Keratinocyte (primary cell): ENCODE measurements at regions not wholly inside any gene's neighbourhood (a gene's known extent, or its start where the extent isn't known, plus 50 kb on each side); places are given as distances from the start of the nearest gene placed in this dataset.

ENCODE experiments used
- DNase-seq: peaks from one replicate; pipeline ENCODE4 v3.0.0-alpha.2; 2011; ENCODE audit warnings: low read depth, missing footprints, low spot score
- FAIRE-seq: peaks from 2 replicates; lab custom pipeline; 2011; peaks lifted over from hg19 to GRCh38; lab: Jason Lieb, UNC
- H2AFZ ChIP-seq: 2 replicates; pipeline ENCODE4 v1.6.0; 2012; ENCODE audit warnings: low read length, control low read depth, inconsistent platforms; ENCODE audit not compliant: control insufficient read depth
- H3K27ac ChIP-seq: 2 replicates; pipeline ENCODE4 v1.5.1; 2011; ENCODE audit warnings: low read length; ENCODE audit not compliant: control insufficient read depth, insufficient read depth
- H3K27me3 ChIP-seq: 3 replicates; pipeline ENCODE4 v1.6.0; 2011; ENCODE audit warnings: low read length; ENCODE audit not compliant: control insufficient read depth, insufficient read depth; ENCODE audit errors: extremely low read depth
- H3K36me3 ChIP-seq, 2 experiments: 2 replicates in 1 of 2; 3 replicates in 1 of 2; pipeline ENCODE4 v1.5.1; 2011; ENCODE audit warnings: low read length in 2 of 2, mild to moderate bottlenecking in 1 of 2; ENCODE audit not compliant: control insufficient read depth in 2 of 2, insufficient read depth in 2 of 2; ENCODE audit errors: extremely low read depth in 1 of 2
- H3K4me1 ChIP-seq: 3 replicates; pipeline ENCODE4 v1.5.1; 2011; ENCODE audit warnings: low read length; ENCODE audit not compliant: control insufficient read depth, insufficient read depth; ENCODE audit errors: extremely low read depth
- H3K4me2 ChIP-seq: 3 replicates; pipeline ENCODE4 v1.6.0; 2011; ENCODE audit warnings: low read depth, low read length; ENCODE audit not compliant: control insufficient read depth, insufficient read depth; ENCODE audit errors: extremely low read depth
- H3K4me3 ChIP-seq, 3 experiments: fragments of 200-600 bp in 1 of 3; sonication (generic) in 1 of 3; 2 replicates in 2 of 3; 3 replicates in 1 of 3; pipeline ENCODE4 v1.5.1; 2011 to 2016; ENCODE audit warnings: low read length in 3 of 3, mild to moderate bottlenecking in 3 of 3, control low read depth in 2 of 3, inconsistent platforms in 1 of 3, low read depth in 1 of 3, mixed read lengths in 1 of 3, mixed run types in 1 of 3, moderate library complexity in 1 of 3; ENCODE audit not compliant: control insufficient read depth in 2 of 3, insufficient read depth in 2 of 3; ENCODE audit errors: extremely low read depth in 1 of 3
- H3K79me2 ChIP-seq: 2 replicates; pipeline ENCODE4 v1.6.0; 2012; ENCODE audit warnings: low read length; ENCODE audit not compliant: control insufficient read depth, insufficient read depth
- H3K9ac ChIP-seq: 3 replicates; pipeline ENCODE4 v1.6.0; 2011; ENCODE audit warnings: low read length; ENCODE audit not compliant: control insufficient read depth, insufficient read depth; ENCODE audit errors: extremely low read depth
- H3K9me1 ChIP-seq: 3 replicates; pipeline ENCODE4 v1.6.0; 2011; ENCODE audit warnings: low read length; ENCODE audit not compliant: control insufficient read depth, insufficient read depth; ENCODE audit errors: extremely low read depth
- H3K9me3 ChIP-seq: 2 replicates; pipeline ENCODE4 v1.5.1; 2012; ENCODE audit warnings: low read depth, low read length; ENCODE audit not compliant: control insufficient read depth
- H4K20me1 ChIP-seq: 3 replicates; pipeline ENCODE4 v1.6.0; 2011; ENCODE audit warnings: low read length; ENCODE audit not compliant: control insufficient read depth, insufficient read depth; ENCODE audit errors: extremely low read depth
- EZH2 ChIP-seq: IDR thresholded peaks from one replicate; pipeline ENCODE4 v1.6.1; 2012; ENCODE audit warnings: inconsistent platforms, mild to moderate bottlenecking, low read length, moderate library complexity
- dilution Hi-C: fragments of 300-500 bp; cut with MboI; formaldehyde crosslinking; loops from one replicate; pipeline ENCODE4 v1.7.0; 2020; ENCODE audit warnings: low sequenced_read_pairs; ENCODE audit not compliant: extremely low pct_ligation_motif_present
- TF ChIP-seq, protein P1 (sequence below), 3 experiments: IDR thresholded peaks in 1 of 3; conservative IDR thresholded peaks in 1 of 3; optimal IDR thresholded peaks in 1 of 3; 2 replicates in 2 of 3; 3 replicates in 1 of 3; pipeline versions ENCODE3 to v1.5.1; 2011; ENCODE audit warnings: low read length in 3 of 3, mild to moderate bottlenecking in 3 of 3, moderate library complexity in 2 of 3, control low read depth in 1 of 3, inconsistent platforms in 1 of 3; ENCODE audit not compliant: insufficient read depth in 2 of 3; ENCODE audit errors: extremely low read depth in 1 of 3

DNA sequence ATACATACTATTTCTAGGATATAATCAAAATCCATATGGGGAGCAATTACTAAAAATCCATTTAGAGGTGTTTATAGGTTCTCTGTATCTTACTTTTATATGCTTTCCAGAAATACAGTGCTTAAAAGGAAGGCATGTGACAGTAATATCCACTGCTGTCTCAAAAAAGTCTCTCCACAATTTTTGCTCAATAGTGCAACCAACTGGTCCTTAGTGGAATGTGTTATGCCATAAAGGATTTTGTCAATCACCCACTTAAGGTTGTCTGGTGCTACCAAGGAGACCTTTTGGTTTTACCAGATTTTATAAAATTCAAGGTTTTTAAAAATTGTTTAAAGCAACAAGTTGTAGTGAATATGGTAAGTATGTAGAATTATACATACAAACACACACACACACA, 328.5 kb upstream of the DSEL start:
- H3K9me3 ChIP-seq = no peaks in the 10 kb centered on the region
- FAIRE-seq (no peak), DNase-seq (no peak)
- no peak overlapping the region for H2AFZ ChIP-seq
- no peaks in the 10 kb centered on the region for H3K36me3 ChIP-seq
- no peaks in the 10 kb centered on the region for H3K27me3 ChIP-seq
- dilution Hi-C loops = no loop called here
- no peak overlapping the region for H3K27ac ChIP-seq
- H3K79me2 ChIP-seq = no peaks in the 10 kb centered on the region
- TF ChIP-seq, protein P1, sequence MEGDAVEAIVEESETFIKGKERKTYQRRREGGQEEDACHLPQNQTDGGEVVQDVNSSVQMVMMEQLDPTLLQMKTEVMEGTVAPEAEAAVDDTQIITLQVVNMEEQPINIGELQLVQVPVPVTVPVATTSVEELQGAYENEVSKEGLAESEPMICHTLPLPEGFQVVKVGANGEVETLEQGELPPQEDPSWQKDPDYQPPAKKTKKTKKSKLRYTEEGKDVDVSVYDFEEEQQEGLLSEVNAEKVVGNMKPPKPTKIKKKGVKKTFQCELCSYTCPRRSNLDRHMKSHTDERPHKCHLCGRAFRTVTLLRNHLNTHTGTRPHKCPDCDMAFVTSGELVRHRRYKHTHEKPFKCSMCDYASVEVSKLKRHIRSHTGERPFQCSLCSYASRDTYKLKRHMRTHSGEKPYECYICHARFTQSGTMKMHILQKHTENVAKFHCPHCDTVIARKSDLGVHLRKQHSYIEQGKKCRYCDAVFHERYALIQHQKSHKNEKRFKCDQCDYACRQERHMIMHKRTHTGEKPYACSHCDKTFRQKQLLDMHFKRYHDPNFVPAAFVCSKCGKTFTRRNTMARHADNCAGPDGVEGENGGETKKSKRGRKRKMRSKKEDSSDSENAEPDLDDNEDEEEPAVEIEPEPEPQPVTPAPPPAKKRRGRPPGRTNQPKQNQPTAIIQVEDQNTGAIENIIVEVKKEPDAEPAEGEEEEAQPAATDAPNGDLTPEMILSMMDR (optimal IDR thresholded peaks at IDR 0.05 in 1 of 3, IDR thresholded peaks at IDR 0.05 in 1 of 3, conservative IDR thresholded peaks at IDR 0.05 in 1 of 3; ENCODE audit: extremely low read depth in 1 of 3, insufficient read depth in 2 of 3, low read length in 3 of 3) = peak in 2 of 3 experiments; percentile 19 to 27
- no peak for TF ChIP-seq EZH2
- no peaks in the 10 kb centered on the region for H3K9me1 ChIP-seq
- H4K20me1 ChIP-seq = no peaks in the 10 kb centered on the region
- H3K4me3 ChIP-seq = no peak overlapping the region
- H3K4me2 ChIP-seq = no peak overlapping the region
- no peaks in the 10 kb centered on the region for H3K4me1 ChIP-seq
- no peak overlapping the region for H3K9ac ChIP-seq

DNA sequence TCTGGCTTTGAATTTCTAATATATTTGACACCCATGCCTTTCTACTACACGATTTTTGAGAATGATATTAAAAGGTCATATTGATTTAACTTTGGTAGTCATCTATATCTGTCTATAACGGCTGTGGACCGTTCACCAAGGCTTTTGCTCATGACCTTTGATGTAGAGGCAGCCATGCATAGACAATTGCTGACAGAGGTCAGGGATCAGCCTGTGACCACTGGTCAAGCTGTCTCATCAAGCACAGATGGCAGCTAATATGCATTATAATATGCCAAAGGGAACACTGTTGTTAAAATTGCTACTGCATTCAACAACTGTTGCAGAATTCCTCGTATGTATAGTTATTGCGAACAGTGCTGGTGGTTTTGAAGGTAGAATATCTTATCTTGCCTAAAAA, 323.9 kb upstream of the DSEL start:
- Histone ChIP-seq H3K79me2 (no peaks in the 10 kb centered on the region), H2AFZ (no peak overlapping the region), H3K9me3 (no peaks in the 10 kb centered on the region), H3K4me2 (no peak overlapping the region), H3K27ac (no peak overlapping the region), H3K9me1 (no peaks in the 10 kb centered on the region), H3K36me3 (no peaks in the 10 kb centered on the region), H3K9ac (no peak overlapping the region), H3K4me3 (no peak overlapping the region), H4K20me1 (no peaks in the 10 kb centered on the region), H3K4me1 (no peaks in the 10 kb centered on the region), H3K27me3 (no peaks in the 10 kb centered on the region)
- TF ChIP-seq EZH2 = no peak
- TF ChIP-seq, protein P1 (optimal IDR thresholded peaks at IDR 0.05 in 1 of 3, IDR thresholded peaks at IDR 0.05 in 1 of 3, conservative IDR thresholded peaks at IDR 0.05 in 1 of 3; ENCODE audit: extremely low read depth in 1 of 3, insufficient read depth in 2 of 3, low read length in 3 of 3) = no peak
- no peak for FAIRE-seq
- dilution Hi-C loops = no loop called here
- no peak for DNase-seq
